ENCODE measurements at regions not wholly inside any gene's neighbourhood (a gene's known extent, or its start where the extent isn't known, plus 50 kb on each side); places are given as distances from the start of the nearest gene placed in this dataset.

DNA sequence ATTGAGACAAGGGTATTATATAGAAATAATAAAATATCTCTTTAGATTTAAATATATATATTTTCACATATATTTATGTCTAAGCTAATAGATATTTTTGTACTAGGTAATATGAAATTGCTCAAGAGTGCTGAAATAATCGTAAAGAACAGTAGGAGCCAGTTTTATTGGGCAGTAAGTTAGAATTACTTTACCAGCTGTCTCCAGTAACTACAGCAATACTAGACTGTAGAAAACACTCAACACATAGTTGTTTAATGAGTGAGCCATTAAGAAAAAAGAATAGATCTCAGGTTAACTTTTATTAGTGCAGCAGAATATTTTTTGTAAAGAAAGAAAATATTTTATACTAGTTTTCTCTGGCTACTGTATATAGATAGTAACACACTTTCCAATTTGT is 715.2 kb downstream of the TRIML1 start:
- 81 to 88% methylated on average over 1 of the region's 1 CpG for WGBS, 2 donors (ENCODE audit: low coverage in 1 of 2)

DNA sequence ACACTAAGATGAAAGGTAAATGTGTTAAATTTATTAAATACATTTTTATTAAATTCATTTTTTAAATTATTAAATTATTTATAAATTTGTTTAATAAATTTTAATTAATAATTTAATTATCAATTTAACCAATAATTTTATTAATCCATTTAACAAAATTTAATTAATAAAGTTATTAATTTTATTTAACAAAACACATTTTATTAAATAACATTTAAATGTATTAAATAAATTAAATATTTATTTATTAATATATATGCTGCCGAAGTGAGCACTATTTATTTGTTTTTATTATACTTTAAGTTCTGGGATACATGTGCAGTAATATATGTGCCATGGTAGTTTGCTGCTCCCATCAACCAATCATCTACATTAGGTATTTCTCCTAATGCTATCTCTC is 719.5 kb downstream of the TRIML1 start:
- Histone ChIP-seq H3K4me1 (no peaks in the 10 kb centered on the region), H3K27me3 (no peaks in the 10 kb centered on the region), H3K4me3 (no peak overlapping the region), H3K9me3 (peaks cover 0 to 17% (median 0%) of the 10 kb centered on the region in 3 donors), H3K27ac (no peak overlapping the region), H3K36me3 (no peaks in the 10 kb centered on the region)
- WGBS, 2 donors (ENCODE audit: low coverage in 1 of 2): 0 to 50% methylated on average over 1 of the region's 1 CpG
- TF ChIP-seq, protein P1, sequence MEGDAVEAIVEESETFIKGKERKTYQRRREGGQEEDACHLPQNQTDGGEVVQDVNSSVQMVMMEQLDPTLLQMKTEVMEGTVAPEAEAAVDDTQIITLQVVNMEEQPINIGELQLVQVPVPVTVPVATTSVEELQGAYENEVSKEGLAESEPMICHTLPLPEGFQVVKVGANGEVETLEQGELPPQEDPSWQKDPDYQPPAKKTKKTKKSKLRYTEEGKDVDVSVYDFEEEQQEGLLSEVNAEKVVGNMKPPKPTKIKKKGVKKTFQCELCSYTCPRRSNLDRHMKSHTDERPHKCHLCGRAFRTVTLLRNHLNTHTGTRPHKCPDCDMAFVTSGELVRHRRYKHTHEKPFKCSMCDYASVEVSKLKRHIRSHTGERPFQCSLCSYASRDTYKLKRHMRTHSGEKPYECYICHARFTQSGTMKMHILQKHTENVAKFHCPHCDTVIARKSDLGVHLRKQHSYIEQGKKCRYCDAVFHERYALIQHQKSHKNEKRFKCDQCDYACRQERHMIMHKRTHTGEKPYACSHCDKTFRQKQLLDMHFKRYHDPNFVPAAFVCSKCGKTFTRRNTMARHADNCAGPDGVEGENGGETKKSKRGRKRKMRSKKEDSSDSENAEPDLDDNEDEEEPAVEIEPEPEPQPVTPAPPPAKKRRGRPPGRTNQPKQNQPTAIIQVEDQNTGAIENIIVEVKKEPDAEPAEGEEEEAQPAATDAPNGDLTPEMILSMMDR (IDR thresholded peaks at IDR 0.05): no peak
- TF ChIP-seq POLR2A (IDR thresholded peaks at IDR 0.05) (no peak), EP300 (IDR thresholded peaks at IDR 0.05) (no peak), POLR2AphosphoS5 (IDR thresholded peaks at IDR 0.05) (no peak)
- no peak for ATAC-seq

More for the DNA sequence above, 715.2 kb downstream of the TRIML1 start:
- TF ChIP-seq POLR2A (IDR thresholded peaks at IDR 0.05) (no peak), POLR2AphosphoS5 (IDR thresholded peaks at IDR 0.05) (no peak), EP300 (IDR thresholded peaks at IDR 0.05) (no peak)
- TF ChIP-seq, protein P1 (IDR thresholded peaks at IDR 0.05): no peak
- Histone ChIP-seq H3K27ac (no peak overlapping the region), H3K27me3 (no peaks in the 10 kb centered on the region), H3K4me3 (no peak overlapping the region), H3K9me3 (peaks cover 0 to 16% (median 0%) of the 10 kb centered on the region in 3 donors), H3K36me3 (no peaks in the 10 kb centered on the region), H3K4me1 (no peaks in the 10 kb centered on the region)
- no peak for ATAC-seq

DNA sequence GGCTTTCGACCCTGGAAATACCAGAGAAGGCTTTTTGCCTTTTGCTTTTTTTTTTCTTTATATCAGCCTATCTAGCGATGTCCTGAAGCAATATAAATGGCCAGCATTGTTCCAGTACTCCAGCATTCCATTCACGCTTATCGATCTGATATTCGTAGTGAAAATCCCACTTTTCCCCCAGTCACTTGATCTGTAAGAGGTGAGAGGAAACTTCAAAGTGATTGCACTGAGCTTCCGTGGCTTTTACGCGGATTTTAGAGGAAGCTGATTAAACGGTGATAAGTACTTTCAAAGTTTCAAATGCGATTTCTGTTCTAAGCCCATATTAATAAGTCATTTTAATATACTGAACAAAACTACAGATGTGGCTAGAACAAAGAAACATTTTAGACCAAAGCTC is 725.5 kb downstream of the TRIML1 start:
- WGBS, 2 donors (ENCODE audit: low coverage in 1 of 2): 58 to 64% methylated on average over 8 to 10 of the region's 10 CpGs
- Histone ChIP-seq H3K27ac (no peak overlapping the region), H3K4me3 (no peak overlapping the region), H3K27me3 (no peaks in the 10 kb centered on the region), H3K9me3 (peaks cover 0 to 17% (median 0%) of the 10 kb centered on the region in 3 donors), H3K4me1 (no peaks in the 10 kb centered on the region), H3K36me3 (no peaks in the 10 kb centered on the region)
- no peak for TF ChIP-seq EP300 (IDR thresholded peaks at IDR 0.05)
- TF ChIP-seq POLR2AphosphoS5 (IDR thresholded peaks at IDR 0.05): no peak
- TF ChIP-seq, protein P1 (IDR thresholded peaks at IDR 0.05): no peak
- no peak for TF ChIP-seq POLR2A (IDR thresholded peaks at IDR 0.05)
- no peak for ATAC-seq

DNA sequence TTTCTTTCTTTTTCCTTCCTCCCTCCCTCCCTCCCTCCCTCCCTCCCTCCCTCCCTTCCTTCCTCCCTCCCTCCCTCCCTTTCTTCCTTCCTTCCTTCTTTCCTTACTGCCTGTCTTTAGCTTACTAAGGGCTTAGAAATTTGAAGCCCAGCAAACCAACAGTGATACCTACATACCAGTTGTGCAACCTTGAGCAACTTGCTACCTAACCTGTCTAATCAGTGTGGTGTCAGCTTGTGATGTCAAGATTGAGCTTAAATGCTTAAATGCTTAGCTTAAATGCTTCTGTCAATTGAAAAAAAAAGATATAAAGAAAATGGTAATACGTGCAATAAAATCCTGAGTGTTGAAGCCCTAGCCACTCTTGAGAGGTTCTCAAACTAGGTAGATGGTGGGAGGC is 728.6 kb downstream of the TRIML1 start:
- H3K9me3 ChIP-seq: no peaks in the 10 kb centered on the region
- no peak for ATAC-seq
- no peak overlapping the region for H3K4me3 ChIP-seq
- TF ChIP-seq POLR2A (IDR thresholded peaks at IDR 0.05) (no peak), POLR2AphosphoS5 (IDR thresholded peaks at IDR 0.05) (no peak), EP300 (IDR thresholded peaks at IDR 0.05) (no peak)
- TF ChIP-seq, protein P1 (IDR thresholded peaks at IDR 0.05): no peak
- no peaks in the 10 kb centered on the region for H3K36me3 ChIP-seq
- no CpG with 5 or more reads among the region's 1 CpG for WGBS, 2 donors (ENCODE audit: low coverage in 1 of 2)
- H3K27ac ChIP-seq: no peak overlapping the region
- H3K27me3 ChIP-seq: no peaks in the 10 kb centered on the region
- no peaks in the 10 kb centered on the region for H3K4me1 ChIP-seq

DNA sequence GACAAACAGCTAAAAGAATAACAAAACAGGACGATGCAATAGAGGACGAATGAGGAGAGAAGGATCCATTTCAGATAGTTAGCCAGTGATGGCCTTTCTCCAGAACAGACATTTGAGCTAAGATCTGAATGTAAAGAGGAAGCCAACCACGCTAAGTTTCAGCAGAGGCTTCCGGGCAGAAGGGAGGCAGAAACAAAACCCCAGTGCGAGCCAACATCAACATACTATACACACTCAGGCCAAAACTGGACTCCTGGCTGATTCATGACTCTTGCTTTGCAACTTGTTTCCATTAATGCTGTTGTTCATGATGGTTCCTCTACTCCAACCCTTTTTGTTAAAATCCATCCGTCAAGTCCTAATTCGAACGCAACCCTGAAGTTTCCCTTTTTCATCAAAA is 730.3 kb downstream of the TRIML1 start:
- no peak for TF ChIP-seq POLR2AphosphoS5 (IDR thresholded peaks at IDR 0.05)
- TF ChIP-seq POLR2A (IDR thresholded peaks at IDR 0.05): no peak
- TF ChIP-seq, protein P1 (IDR thresholded peaks at IDR 0.05): no peak
- TF ChIP-seq EP300 (IDR thresholded peaks at IDR 0.05): no peak
- H3K27ac ChIP-seq: no peak overlapping the region
- no peak for ATAC-seq
- H3K9me3 ChIP-seq: no peaks in the 10 kb centered on the region
- H3K36me3 ChIP-seq: no peaks in the 10 kb centered on the region
- H3K27me3 ChIP-seq: no peaks in the 10 kb centered on the region
- 63 to 64% methylated on average over 8 of the region's 8 CpGs for WGBS, 2 donors (ENCODE audit: low coverage in 1 of 2)
- no peak overlapping the region for H3K4me3 ChIP-seq
- no peaks in the 10 kb centered on the region for H3K4me1 ChIP-seq

All from gastroesophageal sphincter (tissue), 4 donors.